DMS114 treated with DMSO at 0.1 percent for 48 hours (cell line): ENCODE measurements at regions not wholly inside any gene's neighbourhood (a gene's known extent, or its start where the extent isn't known, plus 50 kb on each side); places are given as distances from the start of the nearest gene placed in this dataset.
"Not testable (repeated sequence)": the region's sequence is repeated elsewhere in the genome, so short reads cannot be mapped to it uniquely, and the experiment has no call there.

Experiments
- DNase-seq: peaks from one replicate; lab custom pipeline; 2025; ENCODE audit not compliant: unreplicated experiment; lab: John Stamatoyannopoulos, UW

DNA sequence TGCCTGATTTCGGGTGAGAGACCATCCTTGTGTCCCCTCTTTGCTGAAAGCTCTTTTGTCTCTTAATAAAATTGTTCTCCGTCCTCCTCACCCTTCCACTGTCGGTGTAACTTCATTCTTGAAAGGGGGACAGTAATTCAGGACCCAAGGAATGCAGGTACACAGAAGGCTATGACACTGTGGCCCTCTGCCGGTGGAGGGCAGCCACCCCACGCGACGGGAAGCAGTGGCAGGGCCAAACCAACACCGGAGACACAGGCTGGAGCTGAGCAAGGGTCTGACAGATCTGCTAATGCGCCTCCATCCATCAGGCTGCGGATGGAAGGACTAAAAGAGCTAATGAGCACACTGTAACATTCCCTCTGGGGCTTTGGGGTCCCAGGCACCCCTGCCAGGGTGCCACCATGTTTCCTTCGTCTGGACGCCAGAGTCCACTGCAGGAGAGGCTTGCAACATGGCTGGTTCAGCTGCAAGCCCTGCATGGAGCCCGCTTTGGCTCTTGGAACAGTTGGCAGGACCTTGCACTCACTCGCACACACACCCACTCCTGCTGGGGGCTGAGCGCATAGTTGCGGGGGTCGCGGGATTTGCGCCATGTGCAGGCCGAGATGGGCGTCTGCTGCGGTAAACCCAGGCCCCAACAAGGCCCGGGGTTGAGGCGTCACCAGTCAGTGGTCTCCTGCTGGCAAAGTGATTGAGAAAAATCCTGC lies 544.1 kb upstream of the CDH7 start:
- no peak for DNase-seq

- no peak for DNase-seq
These were observed 548.7 kb upstream of the CDH7 start for GRCh38 chr18:65202091-65202490.

GRCh38 chr18:65175681-65176080 lies 575.1 kb upstream of the CDH7 start:
- no peak for DNase-seq

DNA sequence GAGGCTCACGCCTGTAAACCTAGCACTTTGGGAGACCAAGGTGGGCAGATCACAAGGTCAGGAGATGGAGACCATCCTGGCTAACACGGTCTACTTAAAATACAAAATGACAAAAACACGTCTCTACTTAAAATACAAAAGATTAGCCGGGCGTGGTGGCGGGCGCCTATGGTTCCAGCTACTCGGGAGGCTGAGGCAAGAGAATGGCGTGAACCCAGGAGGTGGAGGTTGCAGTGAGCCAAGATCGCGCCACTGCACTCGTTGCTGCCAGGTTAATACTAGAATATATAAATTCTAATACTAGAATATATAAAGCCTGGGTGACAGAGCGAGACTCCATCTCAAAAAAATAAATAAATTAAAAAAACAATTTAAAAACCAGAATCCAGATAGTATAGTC lies 588.7 kb upstream of the CDH7 start:
- not testable (repeated sequence) for DNase-seq

DNA sequence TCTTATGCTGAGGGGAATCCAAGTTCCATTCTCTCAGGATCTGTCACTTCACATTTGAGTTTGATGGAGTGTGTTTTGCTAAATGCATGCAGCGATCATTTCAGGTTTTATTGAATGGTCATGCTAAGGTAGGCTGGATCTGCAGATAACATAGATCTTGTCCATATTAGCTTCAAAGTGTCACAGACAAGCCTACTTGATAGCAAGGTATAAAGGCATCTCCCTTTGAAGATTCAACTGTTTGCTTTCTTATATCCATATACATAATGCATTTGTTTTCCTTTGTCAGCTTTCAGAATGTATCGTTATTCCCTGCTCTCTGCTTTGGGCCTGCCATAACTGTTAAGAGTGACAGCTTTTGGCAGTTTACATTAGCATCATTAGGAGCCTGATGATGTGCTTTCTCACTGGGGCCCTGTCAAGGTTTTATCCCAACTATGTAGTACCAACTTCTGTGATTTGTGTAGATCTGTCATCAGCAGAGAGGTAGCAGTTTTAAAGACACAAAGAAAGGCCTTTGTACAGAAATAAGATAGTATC lies 604.3 kb upstream of the CDH7 start:
- no peak for DNase-seq

GRCh38 chr18:65145312-65145711 lies 605.5 kb upstream of the CDH7 start:
- DNase-seq: no peak

GRCh38 chr18:65133610-65134009 lies 617.2 kb upstream of the CDH7 start:
- DNase-seq: no peak

DNA sequence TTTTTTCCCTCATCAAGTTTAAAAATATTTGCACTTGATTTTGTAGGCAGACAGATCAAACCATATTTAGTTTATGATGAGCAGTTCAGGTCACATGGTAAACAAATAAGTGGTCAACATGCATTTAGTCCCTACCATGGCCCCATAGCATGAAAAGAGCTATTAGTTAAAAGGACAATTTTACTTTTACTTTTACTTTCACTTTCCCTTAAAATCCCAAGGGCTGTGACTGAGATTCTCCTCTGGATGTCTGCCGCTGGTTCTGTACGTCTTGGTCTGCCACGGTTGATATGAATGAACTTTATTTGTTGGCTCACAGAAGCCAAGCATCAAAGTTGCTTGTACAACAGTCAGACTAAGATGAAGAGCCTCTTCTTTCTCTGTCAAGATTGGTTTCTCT lies 626.2 kb upstream of the CDH7 start:
- no peak for DNase-seq

- DNase-seq: no peak
These were observed 646.9 kb upstream of the CDH7 start for GRCh38 chr18:65103864-65104263.

DNA sequence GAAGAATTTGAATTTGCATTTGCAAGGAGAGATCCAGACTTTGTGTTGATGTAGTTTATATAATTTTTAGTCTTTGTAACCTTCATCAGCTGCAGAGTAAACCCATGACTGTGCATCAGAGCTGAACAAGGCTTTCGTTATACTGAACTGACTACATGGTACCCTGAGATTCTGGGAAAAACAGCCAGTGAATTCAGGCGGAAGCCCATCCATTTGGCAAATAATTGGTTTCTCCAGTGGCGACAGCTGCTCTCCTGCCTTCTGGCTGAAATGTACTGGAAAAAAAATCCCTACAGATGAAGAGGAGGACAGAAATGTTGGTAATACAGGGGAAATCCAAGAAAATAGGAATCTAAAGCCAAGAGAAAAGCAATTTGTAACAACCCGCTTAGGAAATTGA lies 657.5 kb upstream of the CDH7 start:
- no peak for DNase-seq

GRCh38 chr18:65091744-65092329 lies 659.0 kb upstream of the CDH7 start:
- peak; percentile 2 for DNase-seq

- DNase-seq: no peak
These were observed 667.9 kb upstream of the CDH7 start for GRCh38 chr18:65082907-65083306.

GRCh38 chr18:65081786-65082185 lies 669.0 kb upstream of the CDH7 start:
- DNase-seq: no peak

- DNase-seq: no peak
These were observed 677.7 kb upstream of the CDH7 start for GRCh38 chr18:65073060-65073550.

GRCh38 chr18:65057439-65058083 lies 693.3 kb upstream of the CDH7 start:
- no peak for DNase-seq

DNA sequence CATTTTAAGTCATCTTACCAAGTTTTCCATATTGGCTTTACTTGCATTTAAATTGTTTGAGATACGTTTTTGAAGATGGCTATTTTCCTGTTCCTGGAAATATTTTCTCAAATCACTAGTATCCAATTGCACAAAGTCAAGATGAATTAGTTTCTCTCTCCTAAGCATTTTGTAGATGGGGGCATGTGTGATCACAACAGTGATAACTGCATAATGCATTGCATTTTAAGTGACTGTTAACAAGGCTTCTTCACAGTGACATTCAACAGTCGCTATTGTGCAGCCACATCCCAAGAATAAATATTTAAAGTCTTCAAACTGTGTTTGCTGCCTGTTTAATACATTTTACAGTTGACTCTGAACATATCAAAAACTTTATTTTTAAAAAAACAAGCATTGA lies 694.2 kb upstream of the CDH7 start:
- no peak for DNase-seq

- DNase-seq: no peak
These were observed 701.2 kb upstream of the CDH7 start for GRCh38 chr18:65049586-65049985.

- DNase-seq: no peak
These were observed 711.2 kb upstream of the CDH7 start for GRCh38 chr18:65039578-65039977.

GRCh38 chr18:65035701-65036100 lies 715.1 kb upstream of the CDH7 start:
- DNase-seq: no peak

- DNase-seq: no peak
These were observed 725.1 kb upstream of the CDH7 start for GRCh38 chr18:65025756-65026155.

DNA sequence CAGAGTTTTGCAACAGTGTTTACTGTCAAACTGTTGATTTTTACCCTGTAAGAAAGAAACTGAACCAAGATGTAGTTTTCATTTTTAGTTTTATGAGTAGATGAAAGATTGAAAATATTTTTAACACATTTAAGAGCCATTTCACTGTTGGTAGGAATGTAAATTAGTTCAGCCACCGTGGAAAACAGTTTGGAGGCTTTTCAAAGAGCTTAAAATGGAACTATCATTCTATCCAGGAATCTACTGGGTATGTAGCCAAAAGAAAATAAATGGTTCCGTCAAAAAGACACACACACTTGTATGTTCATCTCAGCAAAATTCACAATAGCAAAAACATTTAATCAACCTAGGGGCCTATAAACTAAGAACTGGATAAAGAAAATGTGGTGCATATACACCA lies 729.8 kb upstream of the CDH7 start:
- no peak for DNase-seq

GRCh38 chr18:65018184-65018583 lies 732.6 kb upstream of the CDH7 start:
- no peak for DNase-seq
